ENCODE measurements at regions not wholly inside any gene's neighbourhood (a gene's known extent, or its start where the extent isn't known, plus 50 kb on each side); places are given as distances from the start of the nearest gene placed in this dataset.

DNA sequence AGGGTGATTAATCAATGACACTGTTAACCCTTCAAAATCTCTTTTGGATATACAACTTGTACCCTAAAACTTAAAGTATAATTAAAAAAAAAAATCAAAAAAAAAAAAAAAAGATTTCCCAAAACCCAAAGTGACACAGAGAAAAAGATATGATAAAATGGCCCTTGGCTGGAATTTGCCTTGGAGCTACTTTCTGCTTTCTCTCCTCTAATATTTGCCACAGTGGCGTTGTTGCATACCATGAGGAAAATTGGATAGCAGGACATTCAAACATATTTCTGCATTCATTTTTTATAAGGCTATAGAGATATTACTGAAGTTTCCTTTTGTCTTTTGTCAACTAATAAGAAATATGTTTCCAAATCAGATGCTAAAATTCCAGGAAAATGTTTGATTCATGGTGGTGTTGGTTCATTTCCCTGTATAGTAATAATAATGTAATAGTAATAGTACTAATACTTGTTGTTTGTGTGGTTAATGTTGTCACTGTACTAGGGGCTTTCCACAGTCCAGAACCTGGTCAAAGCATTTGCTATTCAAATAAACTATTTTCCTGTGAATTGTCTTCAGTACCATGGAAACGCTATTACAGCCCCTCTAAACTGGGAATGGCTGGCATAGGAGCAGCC, 441.3 kb upstream of the THBS1 start:
- Histone ChIP-seq H3K27ac (peak overlapping the region in 3 of 10 donors; percentile 24 to 63 (median 26)), H3K4me3 (no peak overlapping the region)

DNA sequence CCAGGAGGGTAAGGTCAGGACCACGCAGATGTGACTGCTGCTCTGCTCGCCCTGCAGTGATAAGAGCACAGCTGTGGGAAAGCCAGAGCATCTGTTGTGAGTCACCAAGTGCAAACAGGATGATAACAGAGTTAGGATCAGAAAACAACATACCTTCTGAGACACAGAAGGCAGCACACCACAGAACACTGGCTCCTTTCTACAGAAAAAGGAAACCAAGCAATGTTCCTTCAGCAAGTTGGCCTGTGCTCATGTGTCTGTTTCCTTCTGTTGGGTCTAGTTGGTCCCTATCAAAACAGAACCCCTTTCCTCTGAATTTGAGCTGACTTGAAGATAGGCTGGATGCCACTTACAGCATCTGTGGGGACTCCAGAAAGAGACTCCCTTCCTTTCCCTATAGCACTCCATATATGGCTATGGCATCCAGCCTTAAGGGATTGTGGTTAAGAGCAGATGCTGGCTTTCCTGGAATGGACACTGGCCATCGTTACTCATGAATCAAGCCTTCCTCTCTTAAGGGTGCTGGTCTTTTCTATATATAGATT, 440.7 kb upstream of the THBS1 start:
- ATAC-seq (peak in 7 of 8 donors; percentile 29 to 76 (median 68)), DNase-seq (no peak)
- Histone ChIP-seq H3K4me1 (peaks cover 0 to 17% (median 0%) of the 10 kb centered on the region in 9 donors), H3K9me3 (peaks cover 0 to 3% (median 0%) of the 10 kb centered on the region in 11 donors), H3K36me3 (no peaks in the 10 kb centered on the region), H3K4me3 (no peak overlapping the region), H3K27me3 (no peaks in the 10 kb centered on the region), H3K27ac (peak overlapping the region in 3 of 10 donors; percentile 24 to 63 (median 26))
- intact Hi-C loops (cut with DNase I) = no loop called here
- TF ChIP-seq, protein P1, sequence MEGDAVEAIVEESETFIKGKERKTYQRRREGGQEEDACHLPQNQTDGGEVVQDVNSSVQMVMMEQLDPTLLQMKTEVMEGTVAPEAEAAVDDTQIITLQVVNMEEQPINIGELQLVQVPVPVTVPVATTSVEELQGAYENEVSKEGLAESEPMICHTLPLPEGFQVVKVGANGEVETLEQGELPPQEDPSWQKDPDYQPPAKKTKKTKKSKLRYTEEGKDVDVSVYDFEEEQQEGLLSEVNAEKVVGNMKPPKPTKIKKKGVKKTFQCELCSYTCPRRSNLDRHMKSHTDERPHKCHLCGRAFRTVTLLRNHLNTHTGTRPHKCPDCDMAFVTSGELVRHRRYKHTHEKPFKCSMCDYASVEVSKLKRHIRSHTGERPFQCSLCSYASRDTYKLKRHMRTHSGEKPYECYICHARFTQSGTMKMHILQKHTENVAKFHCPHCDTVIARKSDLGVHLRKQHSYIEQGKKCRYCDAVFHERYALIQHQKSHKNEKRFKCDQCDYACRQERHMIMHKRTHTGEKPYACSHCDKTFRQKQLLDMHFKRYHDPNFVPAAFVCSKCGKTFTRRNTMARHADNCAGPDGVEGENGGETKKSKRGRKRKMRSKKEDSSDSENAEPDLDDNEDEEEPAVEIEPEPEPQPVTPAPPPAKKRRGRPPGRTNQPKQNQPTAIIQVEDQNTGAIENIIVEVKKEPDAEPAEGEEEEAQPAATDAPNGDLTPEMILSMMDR (IDR thresholded peaks at IDR 0.05) = no peak
- 17 to 20% methylated on average over 3 of the region's 3 CpGs for WGBS, 2 donors

More for the DNA sequence above, 441.3 kb upstream of the THBS1 start:
- no peak for DNase-seq
- H3K4me1 ChIP-seq = peaks cover 0 to 17% (median 0%) of the 10 kb centered on the region in 9 donors
- H3K36me3 ChIP-seq = no peaks in the 10 kb centered on the region
- WGBS, 2 donors = 55 to 67% methylated on average over 2 of the region's 2 CpGs
- peaks cover 0 to 3% (median 0%) of the 10 kb centered on the region in 11 donors for H3K9me3 ChIP-seq
- TF ChIP-seq, protein P1 (IDR thresholded peaks at IDR 0.05) = no peak
- H3K27me3 ChIP-seq = no peaks in the 10 kb centered on the region
- intact Hi-C loops (cut with DNase I) = no loop called here
- peak in 3 of 8 donors; percentile 11 to 28 (median 17) for ATAC-seq

DNA sequence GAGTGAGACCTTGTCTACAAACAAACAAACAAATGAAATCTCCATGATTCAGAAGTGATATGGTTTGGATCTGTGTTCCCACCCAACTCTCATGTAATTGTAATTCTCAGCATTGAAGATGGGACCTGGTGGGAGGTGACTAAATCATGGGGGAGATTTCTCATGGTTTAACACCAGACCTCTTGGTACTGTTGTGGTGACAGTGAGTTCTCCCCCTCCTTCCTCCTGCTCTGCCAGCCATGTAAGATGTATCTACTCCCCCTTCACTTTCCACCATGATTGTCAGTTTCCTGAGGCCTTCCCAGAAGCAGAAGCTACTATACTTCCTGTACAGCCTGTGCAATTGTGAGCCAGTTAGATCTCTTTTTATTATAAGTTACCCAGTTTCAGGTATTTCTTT, 438.4 kb upstream of the THBS1 start:
- Histone ChIP-seq H3K27ac (no peak overlapping the region), H3K4me1 (peaks cover 0 to 28% (median 7%) of the 10 kb centered on the region in 9 donors), H3K9me3 (peaks cover 0 to 3% (median 0%) of the 10 kb centered on the region in 11 donors), H3K4me3 (no peak overlapping the region), H3K27me3 (no peaks in the 10 kb centered on the region), H3K36me3 (no peaks in the 10 kb centered on the region)
- TF ChIP-seq, protein P1 (IDR thresholded peaks at IDR 0.05) = no peak
- intact Hi-C loops (cut with DNase I) = no loop called here
- no peak for DNase-seq
- no peak for ATAC-seq

DNA sequence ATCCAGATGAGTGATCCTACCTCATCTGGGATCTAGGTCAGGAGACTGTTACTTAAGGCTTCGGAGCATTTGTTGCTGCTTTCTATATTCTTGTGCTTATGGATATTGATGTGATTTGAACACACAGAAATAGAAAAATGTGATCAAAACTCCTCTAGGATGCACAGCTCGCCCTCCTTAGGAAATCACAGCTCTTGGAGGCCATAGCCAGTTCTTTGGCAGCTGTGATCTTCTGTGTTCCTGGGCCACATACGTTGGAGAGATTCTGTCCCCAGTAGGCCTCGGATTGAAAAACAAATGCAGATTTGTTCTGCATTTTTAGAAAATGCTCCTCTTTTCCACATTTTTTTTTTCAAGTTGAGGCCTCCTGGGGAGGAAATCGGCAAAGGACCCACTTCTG, 437.4 kb upstream of the THBS1 start:
- intact Hi-C loops (cut with DNase I) = no loop called here
- H3K4me3 ChIP-seq = no peak overlapping the region
- no peak for ATAC-seq
- DNase-seq = no peak
- peaks cover 0 to 28% (median 7%) of the 10 kb centered on the region in 9 donors for H3K4me1 ChIP-seq
- 80 to 91% methylated on average over 5 of the region's 5 CpGs for WGBS, 2 donors
- H3K27ac ChIP-seq = no peak overlapping the region
- H3K36me3 ChIP-seq = no peaks in the 10 kb centered on the region
- H3K27me3 ChIP-seq = no peaks in the 10 kb centered on the region
- H3K9me3 ChIP-seq = peaks cover 0 to under 1% (median 0%) of the 10 kb centered on the region in 11 donors
- TF ChIP-seq, protein P1 (IDR thresholded peaks at IDR 0.05) = no peak

Data from heart right ventricle (tissue), 16 donors.